NCI-H748 treated with DMSO at 0.1 percent for 48 hours (cell line): ENCODE measurements at regions not wholly inside any gene's neighbourhood (a gene's known extent, or its start where the extent isn't known, plus 50 kb on each side); places are given as distances from the start of the nearest gene placed in this dataset.

ENCODE experiments used
- DNase-seq: peaks from one replicate; lab custom pipeline; 2025; lab: John Stamatoyannopoulos, UW

GRCh38 chr4:22949161-22949855 lies 256.6 kb downstream of the GBA3 start:
- DNase-seq, result no peak

- no peak for DNase-seq
Measured at GRCh38 chr4:22947851-22948250, 255.1 kb downstream of the GBA3 start.

- DNase-seq, result no peak
Measured at GRCh38 chr4:22942920-22943559, 250.3 kb downstream of the GBA3 start.

- DNase-seq, result peak; percentile 45
Measured at GRCh38 chr4:22941688-22942375, 249.1 kb downstream of the GBA3 start.

- DNase-seq, result no peak
Measured at GRCh38 chr4:22932326-22932725, 239.6 kb downstream of the GBA3 start.

GRCh38 chr4:22922426-22922825 lies 229.7 kb downstream of the GBA3 start:
- DNase-seq, result no peak

GRCh38 chr4:22921936-22922335 lies 229.2 kb downstream of the GBA3 start:
- DNase-seq, result no peak

GRCh38 chr4:22911285-22911684 lies 218.5 kb downstream of the GBA3 start:
- DNase-seq, result no peak

- DNase-seq, result no peak
Measured at GRCh38 chr4:22910200-22910599, 217.5 kb downstream of the GBA3 start.

GRCh38 chr4:22906045-22906444 lies 213.3 kb downstream of the GBA3 start:
- DNase-seq, result no peak

GRCh38 chr4:22903913-22904312 lies 211.2 kb downstream of the GBA3 start:
- DNase-seq, result no peak

- DNase-seq, result no peak
Measured at GRCh38 chr4:22901631-22902030, 208.9 kb downstream of the GBA3 start.

GRCh38 chr4:22900876-22901275 lies 208.1 kb downstream of the GBA3 start:
- DNase-seq, result no peak

- DNase-seq, result peak; percentile 4
Measured at GRCh38 chr4:22897520-22898108, 204.9 kb downstream of the GBA3 start.

- DNase-seq, result no peak
Measured at GRCh38 chr4:22895482-22895881, 202.7 kb downstream of the GBA3 start.

- no peak for DNase-seq
Measured at GRCh38 chr4:22884157-22884556, 191.4 kb downstream of the GBA3 start.

- no peak for DNase-seq
Measured at GRCh38 chr4:22881411-22881810, 188.7 kb downstream of the GBA3 start.

- DNase-seq, result no peak
Measured at GRCh38 chr4:22877486-22878052, 184.8 kb downstream of the GBA3 start.

- no peak for DNase-seq
Measured at GRCh38 chr4:22876270-22876669, 183.5 kb downstream of the GBA3 start.

- DNase-seq, result no peak
Measured at GRCh38 chr4:22875587-22876257, 183.0 kb downstream of the GBA3 start.

- DNase-seq, result no peak
Measured at GRCh38 chr4:22874334-22874912, 181.7 kb downstream of the GBA3 start.

- no peak for DNase-seq
Measured at GRCh38 chr4:22873899-22874298, 181.2 kb downstream of the GBA3 start.
